ENCODE measurements at regions not wholly inside any gene's neighbourhood (a gene's known extent, or its start where the extent isn't known, plus 50 kb on each side); places are given as distances from the start of the nearest gene placed in this dataset.
"Not testable (repeated sequence)": the region's sequence is repeated elsewhere in the genome, so short reads cannot be mapped to it uniquely, and the experiment has no call there.

DNA sequence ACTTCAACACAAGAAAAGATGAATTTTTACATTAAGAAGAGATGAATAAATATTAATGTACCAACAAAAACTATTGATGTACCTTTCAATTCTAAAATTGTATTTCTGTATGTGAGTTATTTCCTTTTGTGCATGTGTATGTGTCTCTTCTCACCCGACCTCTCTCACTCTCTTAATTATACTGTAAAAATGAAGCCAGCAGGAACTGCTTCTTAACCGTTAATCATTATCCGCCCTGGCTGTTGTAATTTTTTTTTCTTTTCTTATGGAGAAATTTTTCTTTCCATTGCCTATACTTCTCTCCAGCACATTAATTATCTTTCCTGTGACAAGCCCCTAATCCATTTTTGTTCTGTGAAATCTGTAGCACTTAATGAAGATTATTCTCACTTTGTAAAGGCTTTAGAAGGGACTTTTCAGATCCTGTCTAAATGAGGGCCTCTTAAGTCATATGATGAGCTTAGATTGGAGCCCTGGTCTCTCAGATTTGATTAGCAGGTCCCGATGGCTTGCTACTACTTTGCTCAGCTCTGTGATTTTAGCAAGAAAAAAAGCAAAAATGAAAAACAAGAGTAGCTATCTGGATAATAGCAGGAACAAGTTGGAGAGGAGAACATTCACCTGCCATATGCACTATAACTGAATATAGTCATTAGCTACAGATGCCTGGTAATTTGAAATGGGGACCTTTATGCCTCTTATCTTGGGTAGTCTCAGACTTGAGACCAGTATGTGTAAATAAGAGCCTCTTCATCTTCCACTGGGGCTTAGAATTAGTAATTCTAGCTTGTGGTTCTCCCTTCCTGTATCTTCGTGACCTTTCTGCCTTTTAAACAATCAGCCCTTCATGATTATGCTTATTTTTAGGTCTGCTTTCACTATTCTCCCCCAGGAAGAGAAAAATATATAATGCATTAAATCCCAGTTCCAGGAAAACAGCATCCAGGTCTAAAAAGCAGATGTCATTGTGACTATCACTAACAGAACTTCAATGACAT is 80.0 kb upstream of the COL1A2 start:
- no peak for DNase-seq (ENCODE audit: low spot score)

DNA sequence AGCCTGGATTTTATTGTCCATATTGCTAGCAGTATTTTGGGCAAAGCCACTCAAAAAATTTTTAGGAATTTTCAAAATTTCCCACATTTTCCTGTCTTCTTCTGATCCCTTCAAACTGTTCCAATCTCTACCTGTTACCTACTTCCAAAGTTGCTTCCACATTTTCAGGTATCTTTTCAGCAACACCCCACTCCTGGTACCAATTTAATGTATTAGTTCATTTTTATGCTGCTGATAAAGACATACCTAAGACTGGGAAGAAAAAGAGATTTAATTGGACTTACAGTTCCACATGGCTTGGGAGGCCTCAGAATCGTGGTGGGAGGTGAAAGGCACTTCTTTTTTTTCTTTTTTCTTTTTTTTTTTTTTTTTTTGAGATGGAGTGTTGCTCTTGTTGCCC is 73.6 kb upstream of the COL1A2 start:
- not testable (repeated sequence) for DNase-seq (ENCODE audit: low spot score)

DNA sequence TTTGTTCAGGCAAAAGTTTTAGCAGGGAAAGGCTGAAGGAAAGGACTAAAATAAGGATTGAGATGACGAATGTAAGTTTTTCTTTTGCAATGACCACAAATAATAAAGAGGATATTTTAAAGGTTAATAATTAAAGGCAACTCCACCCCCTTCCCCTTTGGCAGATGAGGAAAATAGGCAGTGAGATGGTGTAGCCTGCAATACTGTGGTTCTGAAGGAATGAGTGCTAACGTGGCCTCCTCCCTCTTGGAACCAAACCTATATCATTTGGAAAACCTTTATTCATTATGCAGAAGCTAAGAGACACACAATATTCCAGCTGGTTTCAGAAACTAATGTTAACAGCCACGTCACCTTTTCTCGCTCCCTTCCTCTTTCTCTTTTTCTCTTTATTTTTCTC is 70.9 kb upstream of the COL1A2 start:
- DNase-seq (ENCODE audit: low spot score), result no peak

DNA sequence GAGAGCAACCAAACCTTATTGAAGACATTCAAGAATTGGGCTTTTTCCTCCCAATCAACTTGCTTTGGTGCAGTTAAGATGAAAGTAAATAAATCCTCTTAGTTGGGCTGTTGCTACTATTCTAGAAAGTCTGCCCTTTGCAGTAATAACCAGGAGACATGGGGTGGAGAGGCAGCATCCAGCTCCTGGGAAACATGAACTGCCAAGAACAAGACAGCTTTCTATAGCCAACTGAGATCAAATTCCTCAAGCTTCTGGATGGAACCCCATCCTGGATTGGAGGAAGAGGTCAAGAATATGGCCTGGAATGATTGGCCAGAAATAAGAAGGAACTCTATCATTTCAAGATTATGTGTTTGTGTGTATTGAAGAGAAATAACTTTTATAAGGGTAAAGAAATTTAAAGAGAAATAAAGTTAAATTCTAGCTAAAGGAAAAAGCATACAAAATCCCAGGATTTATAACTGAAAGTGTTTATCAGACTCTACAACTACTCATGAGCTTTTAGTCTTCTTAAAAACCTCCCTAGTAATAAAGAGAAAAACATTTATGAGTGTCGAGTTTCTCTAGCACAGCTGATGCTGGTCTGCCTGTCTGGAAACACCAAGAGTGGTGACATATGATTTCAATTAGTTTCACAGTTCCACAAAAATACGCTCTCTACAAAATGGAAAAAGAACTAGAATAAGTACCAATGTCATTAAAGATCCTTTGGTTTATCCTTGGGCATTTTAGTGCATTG is 70.1 kb upstream of the COL1A2 start:
- no peak for DNase-seq (ENCODE audit: low spot score)

DNA sequence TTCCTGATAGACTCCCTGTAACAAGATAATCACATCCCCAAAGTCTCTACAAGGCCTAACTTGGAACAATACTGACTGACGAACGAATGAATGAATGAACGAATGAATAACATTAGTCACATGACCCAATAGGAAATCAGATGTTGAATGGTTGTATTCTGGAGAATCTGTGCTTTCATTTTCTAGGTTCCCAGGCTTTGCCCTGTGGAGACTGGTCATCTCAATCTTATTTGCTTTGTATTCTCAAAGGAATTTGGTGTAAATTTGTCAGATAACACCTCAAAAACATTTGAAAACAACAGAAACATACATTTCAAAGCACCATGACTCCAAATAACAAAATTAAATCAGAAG is 69.6 kb upstream of the COL1A2 start:
- no peak for DNase-seq (ENCODE audit: low spot score)

DNA sequence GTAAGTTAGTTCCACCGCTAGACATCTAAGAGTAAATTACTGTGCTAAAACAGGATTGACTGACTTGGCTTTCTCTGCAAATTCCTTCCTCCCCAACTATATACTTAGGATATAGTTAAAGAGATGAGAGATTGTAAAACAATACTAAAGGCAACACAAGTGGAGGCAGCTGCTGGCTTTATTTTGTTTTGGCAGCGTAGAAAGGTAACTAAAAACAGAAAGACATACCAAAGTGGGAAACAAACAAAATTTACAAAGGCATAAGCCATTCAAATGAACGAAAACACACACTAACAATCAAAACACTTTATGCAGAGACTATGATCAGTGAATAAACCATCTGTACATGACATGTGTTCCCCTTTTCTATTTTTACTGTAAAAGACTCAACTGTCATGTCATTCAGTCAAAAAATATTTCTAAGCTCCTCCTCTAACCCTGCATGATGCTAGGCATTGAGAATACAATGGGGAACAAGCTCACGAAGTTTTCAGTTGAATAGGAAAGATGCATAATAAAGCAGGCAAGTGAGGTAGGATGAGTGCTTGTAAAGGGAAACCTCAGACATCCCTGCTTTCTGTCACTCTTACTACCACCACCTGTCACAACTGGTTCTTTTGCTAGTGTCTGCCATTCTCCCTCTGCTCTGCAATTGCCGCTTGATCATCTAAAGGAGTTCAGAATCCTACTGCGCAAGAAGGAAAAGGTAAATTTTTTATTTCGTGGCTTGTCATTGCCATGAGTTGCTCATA is 64.2 kb upstream of the COL1A2 start:
- DNase-seq (ENCODE audit: low spot score), result no peak

DNA sequence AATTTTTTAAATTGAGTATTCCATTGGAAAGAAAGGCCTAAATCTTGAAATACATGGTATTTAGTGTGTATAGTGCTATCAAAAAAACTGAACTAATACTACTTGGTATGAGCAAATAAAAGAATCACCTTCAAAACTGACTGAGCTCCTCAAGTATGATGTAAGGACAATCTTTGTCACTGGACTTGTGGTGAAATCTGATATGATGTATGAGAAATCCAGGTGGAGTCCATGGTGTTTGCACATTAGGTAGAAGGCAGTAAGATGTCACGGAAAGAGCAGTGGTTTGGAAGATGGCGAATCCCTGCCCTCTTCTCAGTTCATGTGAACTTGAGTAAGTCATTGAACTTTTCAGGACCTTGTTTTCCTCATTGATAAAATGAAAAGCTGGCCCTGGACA is 62.1 kb upstream of the COL1A2 start:
- no peak for DNase-seq (ENCODE audit: low spot score)

DNA sequence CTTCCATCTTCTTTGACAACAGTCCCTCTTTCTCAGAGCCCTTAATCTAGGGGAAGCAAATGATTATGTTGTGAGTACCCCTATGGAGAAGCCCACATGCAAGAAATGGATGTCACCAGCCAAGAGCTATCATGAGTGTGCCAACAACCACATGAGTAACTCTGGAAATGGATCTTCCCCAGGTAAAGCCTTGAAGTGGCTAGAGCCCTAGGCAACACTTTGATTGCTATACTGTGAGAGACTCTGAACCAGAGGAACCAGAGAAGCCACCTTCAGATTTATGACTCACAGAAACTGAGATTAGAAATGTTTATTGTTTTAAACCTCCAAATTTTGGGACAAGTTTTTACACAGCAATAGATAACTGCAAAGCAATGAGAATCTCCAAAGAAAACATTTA is 60.9 kb upstream of the COL1A2 start:
- no peak for DNase-seq (ENCODE audit: low spot score)

DNA sequence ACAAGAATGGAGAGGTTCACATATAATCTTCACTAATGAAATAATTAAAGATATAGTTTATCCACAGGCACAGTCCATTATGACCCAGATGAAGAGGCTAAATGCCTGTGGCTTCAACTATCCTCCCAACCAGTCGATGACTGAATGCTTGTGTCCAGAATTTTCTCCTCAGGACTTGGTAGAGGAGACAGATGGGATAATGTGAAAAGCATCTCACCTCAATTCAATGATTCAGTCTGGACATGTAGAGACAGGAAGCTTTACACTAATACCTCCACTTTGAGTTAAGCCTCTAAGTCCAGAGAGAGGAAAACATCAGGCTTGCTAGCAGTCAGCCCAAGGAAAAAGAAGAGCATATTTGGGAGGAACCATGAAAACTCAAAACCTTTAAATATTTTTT is 59.1 kb upstream of the COL1A2 start:
- DNase-seq (ENCODE audit: low spot score), result no peak

DNA sequence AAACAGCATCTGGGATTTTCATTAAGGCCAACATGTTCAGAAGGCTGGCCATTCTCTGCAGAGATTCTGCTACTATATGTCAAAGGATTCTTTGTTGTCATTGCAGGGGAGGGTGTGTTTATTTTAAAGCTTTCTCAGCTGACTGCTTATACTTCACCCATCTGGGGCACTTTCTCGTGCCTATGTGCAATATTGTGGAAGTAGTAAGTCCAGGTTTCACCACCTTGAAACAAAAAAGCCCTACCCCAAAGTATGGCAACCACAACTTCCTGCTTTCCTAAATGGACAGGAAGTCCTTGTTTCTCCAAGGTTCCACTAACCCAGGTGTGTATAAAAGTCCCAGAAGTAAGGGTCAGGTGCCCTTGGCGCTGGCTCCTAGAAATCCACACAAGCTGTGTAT is 58.7 kb upstream of the COL1A2 start:
- no peak for DNase-seq (ENCODE audit: low spot score)

DNA sequence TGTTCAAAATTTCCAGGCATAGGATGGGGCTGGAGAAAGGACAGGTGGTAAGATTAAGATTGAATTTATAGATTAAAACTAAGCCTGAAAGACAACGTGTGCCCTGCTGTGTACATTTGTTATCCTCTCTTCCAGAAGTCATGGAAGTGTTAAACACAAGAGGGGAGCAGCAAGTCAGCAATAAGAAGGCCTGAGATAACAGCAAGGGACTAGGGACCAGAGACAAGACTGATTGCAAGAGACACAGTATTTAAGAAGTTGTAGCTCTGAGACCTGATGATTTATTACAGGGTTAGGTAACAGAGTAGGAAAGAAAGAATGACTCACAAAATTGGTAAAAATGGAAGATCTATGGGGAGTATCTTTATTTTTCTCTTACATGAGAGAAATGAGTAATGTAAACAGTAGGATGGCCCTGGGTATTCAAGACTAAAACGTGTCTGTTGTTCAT is 55.7 kb upstream of the COL1A2 start:
- no peak for DNase-seq (ENCODE audit: low spot score)

DNA sequence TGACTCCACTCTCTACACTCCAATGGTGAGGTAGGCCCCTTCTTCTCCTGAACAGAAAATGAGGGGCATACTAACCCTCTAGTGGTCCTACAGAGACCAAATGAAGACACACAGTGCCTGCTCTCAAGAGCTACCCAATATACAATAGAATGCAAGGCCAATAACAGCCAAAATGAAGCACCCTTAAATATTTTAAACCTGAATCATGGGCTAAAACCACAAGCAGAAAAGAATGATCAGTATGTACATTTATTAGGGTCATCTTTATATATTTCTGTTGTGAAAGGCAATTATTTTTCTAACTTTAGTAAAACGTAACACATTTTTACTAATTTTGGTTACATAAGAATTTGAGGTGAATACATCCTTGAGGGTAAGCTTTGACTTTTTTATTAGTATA is 49.9 kb upstream of the COL1A2 start:
- DNase-seq (ENCODE audit: low spot score), result no peak
